Caco-2 (cell line): ENCODE measurements at regions not wholly inside any gene's neighbourhood (a gene's known extent, or its start where the extent isn't known, plus 50 kb on each side); places are given as distances from the start of the nearest gene placed in this dataset.

Source experiments
- BruUV-seq: library from RNA; stranded (reverse); fragments of 400-500 nt; replicated peaks from 2 replicates; lab custom pipeline; 2021; lab: Mats Ljungman, UMichigan
- CTCF ChIA-PET: fragments of 300-600 bp; sonication (Branson Sonifier 250); formaldehyde crosslinking; loops from one replicate; lab custom pipeline; 2022; ENCODE audit warnings: antibody characterized with exemption; lab: Charles Lee
- POLR2A ChIA-PET: fragments of 300-600 bp; sonication (Branson Sonifier 250); formaldehyde crosslinking; loops from one replicate; lab custom pipeline; 2022; ENCODE audit warnings: antibody characterized with exemption; lab: Charles Lee
- DNase-seq, 2 experiments: peaks; one replicate each; pipeline versions ENCODE4 v3.0.0 to v3.0.0-alpha.2; 2020 to 2022
- H3K27me3 ChIP-seq: replicated peaks from 2 replicates; pipeline ENCODE4 v1.6.0; 2011; ENCODE audit warnings: low read length; ENCODE audit not compliant: control insufficient read depth, insufficient read depth
- H3K36me3 ChIP-seq: 2 replicates; pipeline ENCODE4 v1.5.1; 2011; ENCODE audit warnings: low read length; ENCODE audit not compliant: control insufficient read depth, insufficient read depth
- H3K4me1 ChIP-seq: fragments of 250-450 bp; sonication (Bioruptor Pico); 2 replicates; pipeline ENCODE4 v1.5.1; 2020; ENCODE audit warnings: mild to moderate bottlenecking
- H3K4me3 ChIP-seq: 2 replicates; pipeline ENCODE4 v1.5.1; 2011; ENCODE audit warnings: low read depth, mild to moderate bottlenecking, control low read depth, low read length
- H3K9me3 ChIP-seq: fragments of 250-450 bp; sonication (Bioruptor Pico); 2 replicates; pipeline ENCODE4 v1.5.1; 2020; ENCODE audit warnings: mild to moderate bottlenecking, moderate library complexity
- H3K27ac Mint-ChIP-seq: one replicate; pipeline ENCODE4 v1.8.0; 2022; ENCODE audit warnings: mixed read lengths; ENCODE audit not compliant: unreplicated experiment
- H3K27me3 Mint-ChIP-seq: one replicate; pipeline ENCODE4 v1.8.0; 2022; ENCODE audit warnings: mixed read lengths; ENCODE audit not compliant: insufficient read depth, unreplicated experiment
- H3K36me3 Mint-ChIP-seq: one replicate; pipeline ENCODE4 v1.8.0; 2022; ENCODE audit warnings: mild to moderate bottlenecking, mixed read lengths; ENCODE audit not compliant: insufficient read depth, unreplicated experiment
- H3K4me1 Mint-ChIP-seq: one replicate; pipeline ENCODE4 v1.8.0; 2022; ENCODE audit warnings: low read depth, mixed read lengths; ENCODE audit not compliant: unreplicated experiment
- H3K4me3 Mint-ChIP-seq: one replicate; pipeline ENCODE4 v1.8.0; 2022; ENCODE audit warnings: mild to moderate bottlenecking, moderate library complexity, mixed read lengths; ENCODE audit not compliant: unreplicated experiment
- H3K9me3 Mint-ChIP-seq: one replicate; pipeline ENCODE4 v1.8.0; 2022; ENCODE audit warnings: mixed read lengths; ENCODE audit not compliant: unreplicated experiment
- CTCF ChIP-seq, 2 experiments: fragments of 200-600 bp in 1 of 2; IDR thresholded peaks; 1 replicate in 1 of 2; 2 replicates in 1 of 2; pipeline versions ENCODE4 v1.5.1 to v1.8.0; 2011 to 2022; ENCODE audit warnings: antibody characterized with exemption in 1 of 2, control low read depth in 1 of 2, inconsistent platforms in 1 of 2, low read depth in 1 of 2, low read length in 1 of 2, mild to moderate bottlenecking in 1 of 2, moderate library complexity in 1 of 2; ENCODE audit not compliant: insufficient read depth in 1 of 2, severe bottlenecking in 1 of 2, unreplicated experiment in 1 of 2
- intact Hi-C: fragments of 100-400 bp; cut with micrococcal nuclease; formaldehyde crosslinking; loops from one replicate; pipeline ENCODE4 v1.10.0; 2022; ENCODE audit not compliant: unreplicated experiment

GRCh38 chr4:17258106-17258505, 253.8 kb downstream of the QDPR start:
- no peak overlapping the region for H3K4me3 ChIP-seq
- TF ChIP-seq CTCF (IDR thresholded peaks at IDR 0.05; ENCODE audit: insufficient read depth in 1 of 2, low read depth in 1 of 2, low read length in 1 of 2, severe bottlenecking in 1 of 2, unreplicated experiment in 1 of 2), result no peak
- H3K4me3 Mint-ChIP-seq, result no peak overlapping the region
- no peaks in the 10 kb centered on the region for H3K4me1 Mint-ChIP-seq
- ChIA-PET CTCF (no interaction called here), POLR2A (no interaction called here)
- no peaks in the 10 kb centered on the region for H3K4me1 ChIP-seq
- no peak for DNase-seq
- H3K27me3 Mint-ChIP-seq, result no peaks in the 10 kb centered on the region
- H3K36me3 ChIP-seq, result no peaks in the 10 kb centered on the region
- no peaks in the 10 kb centered on the region for H3K9me3 ChIP-seq
- no peak overlapping the region for H3K27ac Mint-ChIP-seq
- no peaks in the 10 kb centered on the region for H3K27me3 ChIP-seq
- intact Hi-C loops, result no loop called here
- no peaks in the 10 kb centered on the region for H3K36me3 Mint-ChIP-seq
- no peaks in the 10 kb centered on the region for H3K9me3 Mint-ChIP-seq
- BruUV-seq, result no TSS peak

GRCh38 chr4:17252131-17252530, 259.8 kb downstream of the QDPR start:
- TF ChIP-seq CTCF (IDR thresholded peaks at IDR 0.05; ENCODE audit: insufficient read depth in 1 of 2, low read depth in 1 of 2, low read length in 1 of 2, severe bottlenecking in 1 of 2, unreplicated experiment in 1 of 2), result no peak
- H3K27me3 Mint-ChIP-seq, result no peaks in the 10 kb centered on the region
- H3K9me3 ChIP-seq, result no peaks in the 10 kb centered on the region
- no peak overlapping the region for H3K4me3 Mint-ChIP-seq
- no peaks in the 10 kb centered on the region for H3K36me3 ChIP-seq
- H3K4me3 ChIP-seq, result no peak overlapping the region
- CTCF ChIA-PET, result no interaction called here
- POLR2A ChIA-PET, result no interaction called here
- H3K4me1 ChIP-seq, result no peaks in the 10 kb centered on the region
- no peaks in the 10 kb centered on the region for H3K9me3 Mint-ChIP-seq
- BruUV-seq, result no TSS peak
- intact Hi-C loops, result no loop called here
- no peak overlapping the region for H3K27ac Mint-ChIP-seq
- no peaks in the 10 kb centered on the region for H3K4me1 Mint-ChIP-seq
- no peaks in the 10 kb centered on the region for H3K36me3 Mint-ChIP-seq
- no peak for DNase-seq
- no peaks in the 10 kb centered on the region; the same call in 1 of the 2 replicates for H3K27me3 ChIP-seq

GRCh38 chr4:17251101-17251500, 260.8 kb downstream of the QDPR start:
- no peaks in the 10 kb centered on the region for H3K9me3 Mint-ChIP-seq
- Histone ChIP-seq H3K4me3 (no peak overlapping the region), H3K4me1 (no peaks in the 10 kb centered on the region), H3K9me3 (no peaks in the 10 kb centered on the region), H3K36me3 (no peaks in the 10 kb centered on the region), H3K27me3 (no peaks in the 10 kb centered on the region; the same call in 1 of the 2 replicates)
- intact Hi-C loops, result no loop called here
- H3K36me3 Mint-ChIP-seq, result no peaks in the 10 kb centered on the region
- H3K27ac Mint-ChIP-seq, result no peak overlapping the region
- ChIA-PET CTCF (no interaction called here), POLR2A (no interaction called here)
- no peak for TF ChIP-seq CTCF (IDR thresholded peaks at IDR 0.05; ENCODE audit: insufficient read depth in 1 of 2, low read depth in 1 of 2, low read length in 1 of 2, severe bottlenecking in 1 of 2, unreplicated experiment in 1 of 2)
- no peaks in the 10 kb centered on the region for H3K27me3 Mint-ChIP-seq
- no peak overlapping the region for H3K4me3 Mint-ChIP-seq
- BruUV-seq, result no TSS peak
- H3K4me1 Mint-ChIP-seq, result no peaks in the 10 kb centered on the region
- DNase-seq, result no peak
